MM.1S (cell line): ENCODE measurements at regions not wholly inside any gene's neighbourhood (a gene's known extent, or its start where the extent isn't known, plus 50 kb on each side); places are given as distances from the start of the nearest gene placed in this dataset.

Source experiments
- DNase-seq: peaks from one replicate; pipeline ENCODE4 v3.0.0-alpha.2; 2015
- H2AFZ ChIP-seq: fragments of 300-600 bp; sonication (generic); 2 replicates; pipeline ENCODE4 v1.6.0; 2016; ENCODE audit warnings: antibody characterized with exemption, low read length
- H3F3A ChIP-seq: fragments of 300-600 bp; sonication (generic); 2 replicates; pipeline ENCODE4 v1.6.1; 2016; ENCODE audit warnings: mild to moderate bottlenecking, antibody characterized with exemption, low read length, moderate library complexity, mixed read lengths; ENCODE audit not compliant: insufficient read depth
- H3K27ac ChIP-seq: fragments of 300-600 bp; sonication (generic); 2 replicates; pipeline ENCODE4 v1.5.1; 2016; ENCODE audit warnings: mild to moderate bottlenecking, low read length
- H3K27me3 ChIP-seq: fragments of 300-600 bp; sonication (generic); replicated peaks from 2 replicates; pipeline ENCODE4 v1.6.0; 2016; ENCODE audit warnings: low read length; ENCODE audit not compliant: insufficient read depth
- H3K36me3 ChIP-seq: fragments of 300-600 bp; sonication (generic); replicated peaks from 2 replicates; pipeline ENCODE4 v1.6.1; 2016; ENCODE audit warnings: mild to moderate bottlenecking, low read length, mixed read lengths; ENCODE audit not compliant: insufficient read depth
- H3K4me1 ChIP-seq: fragments of 300-600 bp; sonication (generic); 2 replicates; pipeline ENCODE4 v1.6.1; 2016; ENCODE audit warnings: low read length, mixed read lengths
- H3K4me2 ChIP-seq: fragments of 300-600 bp; sonication (generic); 2 replicates; pipeline ENCODE4 v1.6.0; 2016; ENCODE audit warnings: low read depth, low read length
- H3K4me3 ChIP-seq: fragments of 300-600 bp; sonication (generic); 2 replicates; pipeline ENCODE4 v1.5.1; 2016; ENCODE audit warnings: low read length, mixed read lengths
- H3K79me2 ChIP-seq: fragments of 300-600 bp; sonication (generic); 2 replicates; pipeline ENCODE4 v1.6.1; 2016; ENCODE audit warnings: mixed run types, low read length, mixed read lengths
- H3K9ac ChIP-seq: fragments of 300-600 bp; sonication (generic); 2 replicates; pipeline ENCODE4 v1.6.1; 2016; ENCODE audit warnings: low read length, mixed read lengths
- H3K9me2 ChIP-seq: fragments of 300-600 bp; sonication (generic); replicated peaks from 2 replicates; pipeline ENCODE4 v1.6.1; 2016; ENCODE audit warnings: mild to moderate bottlenecking, low read length, mixed read lengths; ENCODE audit not compliant: insufficient read depth
- H3K9me3 ChIP-seq: fragments of 300-600 bp; sonication (generic); replicated peaks from 2 replicates; pipeline ENCODE4 v1.6.1; 2016; ENCODE audit warnings: mild to moderate bottlenecking, low read length, mixed read lengths; ENCODE audit not compliant: insufficient read depth
- H4K20me1 ChIP-seq: fragments of 300-600 bp; sonication (generic); 2 replicates; pipeline ENCODE4 v1.6.1; 2016; ENCODE audit warnings: mild to moderate bottlenecking, low read length, moderate library complexity, mixed read lengths; ENCODE audit not compliant: insufficient read depth
- CTCF ChIP-seq: fragments of 300-600 bp; sonication (generic); IDR thresholded peaks from 2 replicates; pipeline ENCODE4 v1.5.1; 2016; ENCODE audit warnings: antibody characterized with exemption, low read length, mixed read lengths
- EZH2 ChIP-seq: fragments of 300-600 bp; sonication (generic); optimal IDR thresholded peaks from 2 replicates; pipeline ENCODE3; 2017; ENCODE audit warnings: low read depth, mild to moderate bottlenecking, antibody characterized with exemption, low read length, mixed read lengths
- EZH2phosphoT487 ChIP-seq: fragments of 300-600 bp; sonication (generic); IDR thresholded peaks from 2 replicates; pipeline ENCODE4 v1.6.1; 2018; ENCODE audit warnings: antibody characterized with exemption, low read length

- Histone ChIP-seq H3K9me2 (no peaks in the 10 kb centered on the region), H4K20me1 (no peaks in the 10 kb centered on the region), H3K36me3 (no peaks in the 10 kb centered on the region), H3K4me2 (no peak overlapping the region), H3K79me2 (no peaks in the 10 kb centered on the region), H3K27ac (no peak overlapping the region), H3F3A (no peaks in the 10 kb centered on the region), H3K27me3 (no peaks in the 10 kb centered on the region), H3K9me3 (no peaks in the 10 kb centered on the region), H3K4me3 (no peak overlapping the region), H3K9ac (no peak overlapping the region), H2AFZ (no peak overlapping the region), H3K4me1 (no peaks in the 10 kb centered on the region)
- TF ChIP-seq EZH2phosphoT487: no peak
- no peak for TF ChIP-seq CTCF
- no peak for TF ChIP-seq EZH2
- no peak for DNase-seq
Observed at GRCh38 chr2:118658596-118659198, 188.8 kb downstream of the EN1 start.

DNA sequence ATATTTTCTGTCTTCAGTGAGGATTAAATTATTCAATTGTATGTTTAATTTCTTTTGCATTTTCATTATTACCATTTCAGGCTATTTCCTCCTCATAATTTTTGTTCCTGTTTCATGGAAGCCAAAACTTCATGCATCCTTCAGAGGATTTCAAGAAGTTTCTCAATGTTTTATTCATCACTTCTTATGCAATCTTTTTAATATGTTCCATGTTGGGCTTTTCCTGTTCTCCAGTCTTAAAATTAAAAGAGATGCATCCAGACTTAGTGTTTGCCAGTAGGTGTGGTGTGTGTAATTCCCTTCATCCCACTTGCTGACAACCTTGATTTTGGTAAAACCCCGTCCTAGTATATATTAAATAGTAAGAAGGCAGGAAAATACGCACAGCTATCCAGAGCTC is 190.0 kb downstream of the EN1 start:
- Histone ChIP-seq H3K4me1 (no peaks in the 10 kb centered on the region), H3K4me3 (no peak overlapping the region), H3K27me3 (no peaks in the 10 kb centered on the region), H3K9me3 (no peaks in the 10 kb centered on the region), H3K4me2 (no peak overlapping the region), H3F3A (no peaks in the 10 kb centered on the region), H3K27ac (no peak overlapping the region), H3K36me3 (no peaks in the 10 kb centered on the region), H3K9ac (no peak overlapping the region), H2AFZ (no peak overlapping the region), H3K79me2 (no peaks in the 10 kb centered on the region), H4K20me1 (no peaks in the 10 kb centered on the region), H3K9me2 (no peaks in the 10 kb centered on the region)
- DNase-seq: no peak
- TF ChIP-seq CTCF (no peak), EZH2phosphoT487 (no peak), EZH2 (no peak)

DNA sequence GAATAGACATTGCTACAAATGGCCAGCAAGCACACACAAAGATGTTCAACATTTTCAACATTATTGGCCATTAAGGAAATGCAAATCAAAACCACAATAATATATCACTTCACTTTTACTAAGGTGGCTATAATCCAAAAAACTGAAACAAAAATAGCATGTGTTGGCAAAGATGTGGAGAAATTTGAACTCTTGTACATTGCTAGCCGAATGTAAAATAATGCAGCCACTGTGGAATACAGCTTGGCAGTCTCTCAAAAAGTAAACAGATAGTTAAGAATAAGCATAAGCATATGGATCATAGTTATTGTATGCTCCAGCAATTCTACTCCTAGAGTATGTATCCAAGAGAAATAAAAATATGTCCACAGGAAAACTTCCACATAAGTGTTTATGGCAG is 192.5 kb downstream of the EN1 start:
- Histone ChIP-seq H3K4me1 (no peaks in the 10 kb centered on the region), H3K4me3 (no peak overlapping the region)

More for the DNA sequence above, 192.5 kb downstream of the EN1 start:
- no peak for TF ChIP-seq EZH2
- TF ChIP-seq CTCF: no peak
- TF ChIP-seq EZH2phosphoT487: no peak
- no peaks in the 10 kb centered on the region for H3K27me3 ChIP-seq
- no peak overlapping the region for H2AFZ ChIP-seq
- H3K9ac ChIP-seq: no peak overlapping the region
- H4K20me1 ChIP-seq: no peaks in the 10 kb centered on the region
- no peaks in the 10 kb centered on the region for H3K36me3 ChIP-seq
- no peaks in the 10 kb centered on the region for H3F3A ChIP-seq
- no peaks in the 10 kb centered on the region for H3K79me2 ChIP-seq
- H3K9me3 ChIP-seq: no peaks in the 10 kb centered on the region
- no peak overlapping the region for H3K27ac ChIP-seq
- H3K4me2 ChIP-seq: no peak overlapping the region
- no peaks in the 10 kb centered on the region for H3K9me2 ChIP-seq
- DNase-seq: no peak
